ENCODE measurements at regions not wholly inside any gene's neighbourhood (a gene's known extent, or its start where the extent isn't known, plus 50 kb on each side); places are given as distances from the start of the nearest gene placed in this dataset.
A peak's percentile ranks its signal among the peaks of the same experiment; 100 is the strongest.

DNA sequence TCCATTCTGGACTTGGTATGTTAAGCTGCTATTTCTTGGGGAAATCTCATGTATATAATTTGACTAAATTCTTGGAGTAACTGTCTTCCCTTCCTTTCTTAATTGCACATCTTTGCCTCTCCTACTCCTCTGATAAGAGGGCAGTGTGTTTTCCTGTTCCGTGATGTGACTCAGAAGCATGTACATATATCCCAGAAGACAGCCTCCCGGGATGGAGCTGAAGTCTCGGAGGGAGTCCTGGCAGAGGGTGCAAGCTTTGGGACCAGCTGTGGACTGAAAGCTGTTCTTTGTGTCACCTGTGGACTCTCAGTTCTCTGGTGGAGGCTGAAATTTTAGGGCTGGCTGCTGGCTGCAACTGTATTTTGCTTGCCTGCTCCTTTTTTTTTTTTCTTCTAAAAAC is 54.7 kb upstream of the MGAT5 start:
- H2AFZ ChIP-seq (ENCODE audit: low read depth, low read length), result no peak overlapping the region
- TF ChIP-seq NR2C1 (IDR thresholded peaks at IDR 0.05) (no peak), NR2C1 (tag; IDR thresholded peaks at IDR 0.05) (no peak), TOE1 (IDR thresholded peaks at IDR 0.05; ENCODE audit: borderline replicate concordance) (no peak), TOE1 (CRISPR knock-in tag; IDR thresholded peaks at IDR 0.05; ENCODE audit: borderline replicate concordance, low read depth) (no peak), ZNF12 (CRISPR knock-in tag; IDR thresholded peaks at IDR 0.05) (no peak), RBM22 (IDR thresholded peaks at IDR 0.05; ENCODE audit: low read depth, low read length, poor library complexity, severe bottlenecking) (no peak), GATA2 (CRISPR knock-in tag; IDR thresholded peaks at IDR 0.05) (no peak), FOSL1 (tag; conservative IDR thresholded peaks at IDR 0.05) (peak; percentile 31), ZBTB17 (CRISPR knock-in tag; IDR thresholded peaks at IDR 0.05) (no peak), ZFP36 (IDR thresholded peaks at IDR 0.05; ENCODE audit: low read depth, low read length, partially characterized antibody) (peak; percentile 60), ZBTB7A (IDR thresholded peaks at IDR 0.05; ENCODE audit: borderline replicate concordance, control insufficient read depth, low read depth, low read length) (no peak)
- TF ChIP-seq, protein P1, sequence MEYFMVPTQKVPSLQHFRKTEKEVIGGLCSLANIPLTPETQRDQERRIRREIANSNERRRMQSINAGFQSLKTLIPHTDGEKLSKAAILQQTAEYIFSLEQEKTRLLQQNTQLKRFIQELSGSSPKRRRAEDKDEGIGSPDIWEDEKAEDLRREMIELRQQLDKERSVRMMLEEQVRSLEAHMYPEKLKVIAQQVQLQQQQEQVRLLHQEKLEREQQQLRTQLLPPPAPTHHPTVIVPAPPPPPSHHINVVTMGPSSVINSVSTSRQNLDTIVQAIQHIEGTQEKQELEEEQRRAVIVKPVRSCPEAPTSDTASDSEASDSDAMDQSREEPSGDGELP (CRISPR knock-in tag; IDR thresholded peaks at IDR 0.05; ENCODE audit: borderline replicate concordance), result no peak
- TF ChIP-seq, protein P2, sequence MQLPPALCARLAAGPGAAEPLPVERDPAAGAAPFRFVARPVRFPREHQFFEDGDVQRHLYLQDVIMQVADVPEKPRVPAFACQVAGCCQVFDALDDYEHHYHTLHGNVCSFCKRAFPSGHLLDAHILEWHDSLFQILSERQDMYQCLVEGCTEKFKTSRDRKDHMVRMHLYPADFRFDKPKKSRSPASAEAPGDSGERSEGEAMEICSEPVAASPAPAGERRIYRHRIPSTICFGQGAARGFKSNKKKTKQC (CRISPR knock-in tag; IDR thresholded peaks at IDR 0.05), result no peak
- TF ChIP-seq, protein P3, sequence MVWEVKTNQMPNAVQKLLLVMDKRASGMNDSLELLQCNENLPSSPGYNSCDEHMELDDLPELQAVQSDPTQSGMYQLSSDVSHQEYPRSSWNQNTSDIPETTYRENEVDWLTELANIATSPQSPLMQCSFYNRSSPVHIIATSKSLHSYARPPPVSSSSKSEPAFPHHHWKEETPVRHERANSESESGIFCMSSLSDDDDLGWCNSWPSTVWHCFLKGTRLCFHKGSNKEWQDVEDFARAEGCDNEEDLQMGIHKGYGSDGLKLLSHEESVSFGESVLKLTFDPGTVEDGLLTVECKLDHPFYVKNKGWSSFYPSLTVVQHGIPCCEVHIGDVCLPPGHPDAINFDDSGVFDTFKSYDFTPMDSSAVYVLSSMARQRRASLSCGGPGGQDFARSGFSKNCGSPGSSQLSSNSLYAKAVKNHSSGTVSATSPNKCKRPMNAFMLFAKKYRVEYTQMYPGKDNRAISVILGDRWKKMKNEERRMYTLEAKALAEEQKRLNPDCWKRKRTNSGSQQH (CRISPR knock-in tag; IDR thresholded peaks at IDR 0.05), result no peak
- POLR2A ChIA-PET, result no interaction called here
- no TSS peak for BruUV-seq (replicated peaks)
- H3K9me3 ChIP-seq (replicated peaks; ENCODE audit: control insufficient read depth, insufficient read depth, low read depth, low read length), result no peaks in the 10 kb centered on the region
- no peak overlapping the region for H3K4me3 ChIP-seq
- in situ Hi-C loops (cut with MboI) (no loop called here), intact Hi-C loops (cut with micrococcal nuclease) (loop anchor here (5.0 kb wide), 1 partner anchor 52 kb away; no protein-coding TSS in a partner anchor)
- no peak overlapping the region for H3K4me2 ChIP-seq (ENCODE audit: insufficient read depth, low read length)
- H3K4me1 ChIP-seq (replicated peaks in 1 of 2; ENCODE audit: control insufficient read depth in 2 of 2, insufficient read depth in 2 of 2, low read length in 2 of 2), result peaks cover 0 to 36% of the 10 kb centered on the region in 2 experiments; a peak in 3 of 5 replicates
- no peaks in the 10 kb centered on the region for H3K27me3 ChIP-seq (ENCODE audit: control insufficient read depth in 2 of 2, insufficient read depth in 2 of 2, low read length in 2 of 2)
- DNase-seq (ENCODE audit: extremely low read depth in 1 of 4, low spot score in 3 of 4) (no peak), FAIRE-seq (no peak), ATAC-seq (no peak)
- H3K9ac ChIP-seq (ENCODE audit: insufficient read depth in 1 of 2, low read depth in 2 of 2, low read length in 2 of 2), result no peak overlapping the region
- H3K36me3 ChIP-seq (ENCODE audit: control insufficient read depth, insufficient read depth, low read length), result no peaks in the 10 kb centered on the region
- H4K20me1 ChIP-seq (replicated peaks; ENCODE audit: control insufficient read depth, insufficient read depth, low read length), result 0 out of 2 replicates have a peak, but pooled peaks cover 4% of the 10 kb centered on the region
- 21% methylated on average over 3 of the region's 3 CpGs for WGBS (ENCODE audit: insufficient coverage, low coverage, missing lambda C conversion rate)
- no peaks in the 10 kb centered on the region for H3K79me2 ChIP-seq (ENCODE audit: control insufficient read depth, insufficient read depth, low read length)
- CTCF ChIA-PET (ENCODE audit: low intra/inter-chr PET ratio), result no interaction called here
- H3K27ac ChIP-seq (ENCODE audit: extremely low read depth, low read depth, low read length), result no peak overlapping the region
- no peaks in the 10 kb centered on the region for H3K9me1 ChIP-seq (ENCODE audit: control insufficient read depth, insufficient read depth, low read length)
